ENCODE measurements at regions not wholly inside any gene's neighbourhood (a gene's known extent, or its start where the extent isn't known, plus 50 kb on each side); places are given as distances from the start of the nearest gene placed in this dataset.

GRCh38 chr2:235391921-235392615 lies 101.8 kb upstream of the AGAP1 start:
- FAIRE-seq, result no peak
- intact Hi-C loops (cut with micrococcal nuclease), result no loop called here

More at GRCh38 chr2:235391921-235392615, 101.8 kb upstream of the AGAP1 start:
- H3K4me2 ChIP-seq (ENCODE audit: insufficient read depth, low read length), result no peak overlapping the region
- dilution Hi-C loops (cut with MboI; ENCODE audit: extremely low pct_ligation_motif_present, low sequenced_read_pairs), result no loop called here
- no peak overlapping the region for H2AFZ ChIP-seq (ENCODE audit: low read depth, low read length)
- TF ChIP-seq MAX (IDR thresholded peaks at IDR 0.05; ENCODE audit: insufficient read depth, insufficient read length) (no peak), POLR2A (IDR thresholded peaks at IDR 0.05; ENCODE audit: low read depth, low read length) (no peak), GATA2 (IDR thresholded peaks at IDR 0.05; ENCODE audit: insufficient read depth, insufficient read length, low read depth, low read length) (no peak), FOS (IDR thresholded peaks at IDR 0.05; ENCODE audit: borderline replicate concordance, insufficient read depth, low read length) (no peak), POLR2AphosphoS5 (IDR thresholded peaks at IDR 0.05; ENCODE audit: insufficient read depth, low read depth, low read length) (no peak), CTCF (IDR thresholded peaks at IDR 0.05; ENCODE audit: extremely low read depth in 1 of 2, insufficient read depth in 1 of 2, low read depth in 1 of 2, low read length in 2 of 2) (no peak), JUN (IDR thresholded peaks at IDR 0.05; ENCODE audit: borderline replicate concordance, insufficient read depth, insufficient read length, low read depth) (no peak), MYC (IDR thresholded peaks at IDR 0.05; ENCODE audit: low read depth, low read length) (no peak), EZH2 (IDR thresholded peaks at IDR 0.05; ENCODE audit: borderline replicate concordance, low read depth, low read length, severe bottlenecking) (no peak)
- ChIA-PET CTCF (no interaction called here), POLR2A (no interaction called here)
- H3K27ac ChIP-seq (ENCODE audit: insufficient read depth, low read depth, low read length), result no peak overlapping the region
- H4K20me1 ChIP-seq (replicated peaks; ENCODE audit: control insufficient read depth, extremely low read depth, insufficient read depth, low read length), result no peaks in the 10 kb centered on the region
- no peaks in the 10 kb centered on the region for H3K9me1 ChIP-seq (replicated peaks; ENCODE audit: control insufficient read depth, extremely low read depth, insufficient read depth, low read length)
- no peaks in the 10 kb centered on the region for H3K27me3 ChIP-seq (ENCODE audit: control insufficient read depth in 2 of 2, insufficient read depth in 2 of 2, low read length in 2 of 2)
- no peak overlapping the region for H3K9ac ChIP-seq (replicated peaks; ENCODE audit: extremely low read depth, insufficient read depth, low read length)
- DNase-seq (ENCODE audit: low read depth, low spot score), result no peak
- no TSS peak for BruUV-seq (replicated peaks)
- H3K36me3 ChIP-seq (ENCODE audit: control insufficient read depth in 2 of 2, extremely low read depth in 1 of 2, insufficient read depth in 2 of 2, low read length in 2 of 2), result no peaks in the 10 kb centered on the region
- H3K4me3 ChIP-seq (replicated peaks in 1 of 3; ENCODE audit: insufficient read depth in 1 of 3, low read depth in 1 of 3, low read length in 3 of 3), result no peak overlapping the region
- H3K4me1 ChIP-seq (ENCODE audit: control insufficient read depth, extremely low read depth, insufficient read depth, low read length), result no peaks in the 10 kb centered on the region
- H3K9me3 ChIP-seq (replicated peaks; ENCODE audit: control insufficient read depth, insufficient read depth, low read length), result no peaks in the 10 kb centered on the region
- H3K79me2 ChIP-seq (ENCODE audit: control insufficient read depth, insufficient read depth, low read length), result no peaks in the 10 kb centered on the region
